ENCODE measurements at regions not wholly inside any gene's neighbourhood (a gene's known extent, or its start where the extent isn't known, plus 50 kb on each side); places are given as distances from the start of the nearest gene placed in this dataset.
"Not testable (repeated sequence)": the region's sequence is repeated elsewhere in the genome, so short reads cannot be mapped to it uniquely, and the experiment has no call there.

DNA sequence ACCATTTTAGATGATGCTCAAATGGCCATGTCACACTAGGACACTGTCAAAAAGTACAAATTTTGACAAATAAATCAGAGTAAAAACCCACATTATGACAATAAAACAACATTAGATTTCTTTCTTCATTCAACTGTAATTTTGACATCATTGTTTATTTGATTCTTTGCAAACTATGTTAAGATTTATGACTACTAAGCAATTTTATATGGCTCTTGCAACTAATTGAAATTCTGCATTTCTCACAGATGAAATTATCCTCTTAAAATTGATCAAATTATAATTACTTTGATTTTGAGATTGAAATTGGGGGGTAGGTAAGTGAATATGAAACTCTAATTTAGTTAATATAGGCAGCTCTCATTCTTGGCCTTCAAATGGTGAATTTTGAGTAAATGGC lies 59.8 kb downstream of the ATOH1 start:
- no peak for DNase-seq

DNA sequence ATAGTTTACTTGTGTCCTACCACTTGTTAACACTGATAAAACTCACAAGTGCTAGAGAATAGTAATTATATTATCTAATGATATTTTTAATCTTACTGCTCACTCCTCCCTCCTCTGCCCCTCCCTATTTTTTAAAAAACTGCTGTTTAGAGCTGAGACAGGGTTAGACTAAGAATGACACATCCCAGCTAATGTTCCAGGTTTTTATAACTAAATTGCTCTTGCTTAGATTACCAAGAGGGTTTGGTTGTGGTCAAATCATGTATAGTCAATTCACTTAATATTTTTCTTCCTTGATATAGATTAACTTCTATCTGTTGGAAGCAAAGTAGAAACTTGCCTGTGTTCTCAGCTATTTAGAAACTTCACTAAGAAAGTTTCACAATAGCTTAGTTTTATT lies 60.2 kb downstream of the ATOH1 start:
- no peak for DNase-seq

DNA sequence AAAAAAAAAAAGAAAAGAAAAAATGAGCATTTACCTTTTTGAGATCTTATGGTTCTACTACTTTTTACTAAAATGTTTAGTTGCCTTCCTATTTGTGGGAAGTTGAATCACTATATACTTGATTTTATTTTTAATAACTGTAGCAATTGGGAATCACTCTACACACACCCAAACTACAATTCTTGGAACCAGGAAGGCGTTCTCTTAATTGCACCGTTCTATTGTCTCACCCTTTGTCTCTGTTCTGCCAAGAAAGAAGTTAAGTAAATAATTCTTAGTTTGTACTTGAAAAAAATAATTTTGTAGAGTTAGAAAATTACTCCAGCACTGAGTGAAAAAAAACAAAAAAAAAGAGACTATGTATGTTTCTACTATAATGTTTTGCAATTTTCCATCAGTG lies 62.7 kb downstream of the ATOH1 start:
- DNase-seq: no peak

- DNase-seq: no peak
Measured at GRCh38 chr4:93894995-93895394, 66.4 kb downstream of the ATOH1 start.

- DNase-seq: no peak
Measured at GRCh38 chr4:93896516-93896915, 68.0 kb downstream of the ATOH1 start.

DNA sequence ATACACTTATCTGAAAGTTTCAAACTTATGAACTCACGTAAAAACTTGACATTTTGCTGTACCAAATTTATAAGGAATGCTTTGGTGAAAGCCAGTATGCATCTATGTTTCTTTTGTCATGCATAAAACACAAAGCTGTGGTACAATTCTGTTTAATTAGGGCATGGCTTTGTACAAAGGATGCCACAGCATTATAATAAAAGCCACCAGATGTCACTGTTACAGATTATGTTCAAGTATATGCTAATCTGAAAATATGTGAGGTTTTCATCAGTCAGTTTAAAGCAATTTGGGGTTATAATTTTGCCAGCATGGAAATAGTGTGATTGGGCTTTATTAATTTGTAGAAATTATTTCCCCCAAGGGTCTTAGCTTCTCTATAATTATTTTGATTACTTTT lies 69.0 kb downstream of the ATOH1 start:
- no peak for DNase-seq

DNA sequence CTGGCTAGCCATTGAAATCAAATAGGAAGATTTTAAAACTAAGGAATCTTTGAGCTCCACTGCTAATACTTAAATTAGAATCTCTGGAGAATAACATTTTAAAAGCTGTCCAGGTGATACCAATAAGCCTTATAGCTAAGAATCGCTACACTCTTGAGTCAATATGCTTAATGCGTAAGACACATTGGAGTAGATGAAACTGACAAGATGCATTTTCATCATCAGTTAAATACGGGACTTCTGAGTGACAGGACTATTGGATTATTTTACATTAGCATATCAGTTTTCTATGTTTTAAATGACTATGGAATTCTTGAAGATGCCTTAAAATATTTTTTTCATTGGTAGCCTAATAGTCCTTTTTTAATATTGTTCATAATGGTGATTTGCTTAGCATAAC lies 80.2 kb downstream of the ATOH1 start:
- no peak for DNase-seq

GRCh38 chr4:93911671-93912070 lies 83.1 kb downstream of the ATOH1 start:
- no peak for DNase-seq

DNA sequence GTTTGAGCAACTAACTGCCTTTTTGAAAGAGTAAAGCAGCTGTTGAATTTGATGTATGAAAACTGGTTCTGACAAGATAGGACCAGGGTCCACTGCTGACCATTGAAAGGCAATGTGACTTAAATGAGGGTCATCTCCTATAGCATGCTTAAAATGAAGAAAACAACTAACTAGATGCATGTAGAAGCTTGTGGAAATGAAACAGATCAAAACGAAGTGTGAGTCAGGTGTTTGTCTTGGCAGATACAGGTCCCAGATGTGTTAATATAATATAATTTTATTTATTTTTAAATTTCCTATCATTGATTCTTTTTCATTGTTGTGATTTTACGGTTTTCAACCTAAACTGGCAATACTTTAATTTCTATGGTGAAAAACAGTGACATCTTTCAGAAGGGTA lies 83.6 kb downstream of the ATOH1 start:
- no peak for DNase-seq

DNA sequence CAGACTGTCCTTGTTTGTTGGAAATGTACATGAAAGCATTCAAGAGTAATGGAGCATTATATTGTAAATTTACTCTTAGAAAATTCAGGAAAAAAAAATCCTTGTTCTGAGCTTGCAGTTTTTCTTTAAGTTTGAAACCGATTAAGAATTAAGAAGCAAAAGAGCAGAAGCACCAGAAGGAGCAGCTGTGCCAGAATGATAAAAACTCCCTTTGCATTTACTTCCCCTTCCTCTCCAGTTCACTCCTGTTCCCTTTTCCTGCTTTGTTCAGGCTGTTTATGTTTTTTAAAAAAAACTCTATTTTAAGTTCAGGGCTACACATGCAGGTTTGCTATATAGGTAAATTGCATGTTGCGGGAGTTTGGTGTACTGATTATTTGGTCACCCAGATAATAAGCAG lies 90.3 kb downstream of the ATOH1 start:
- DNase-seq: no peak

GRCh38 chr4:93923570-93923969 lies 95.0 kb downstream of the ATOH1 start:
- not testable (repeated sequence) for DNase-seq

DNA sequence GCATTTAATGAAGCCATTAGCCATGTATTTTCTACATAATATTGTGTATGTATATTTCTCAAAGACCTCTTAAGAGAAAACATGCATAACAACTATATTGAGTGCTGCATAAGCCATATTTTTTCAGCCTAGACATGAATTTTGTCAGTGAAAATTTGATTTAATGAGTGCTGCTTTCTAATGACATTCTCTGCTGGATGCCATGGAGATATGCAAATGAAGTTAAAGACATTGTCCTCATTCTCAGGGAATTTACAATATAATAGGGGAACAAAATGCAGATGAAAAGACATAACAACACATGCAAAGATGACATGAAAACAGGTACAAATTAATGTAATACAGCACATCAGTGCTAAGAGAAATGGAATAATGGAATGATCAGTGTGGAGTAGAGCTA lies 118.7 kb downstream of the ATOH1 start:
- no peak for DNase-seq

- not testable (repeated sequence) for DNase-seq
Measured at GRCh38 chr4:93950239-93950638, 121.7 kb downstream of the ATOH1 start.

DNA sequence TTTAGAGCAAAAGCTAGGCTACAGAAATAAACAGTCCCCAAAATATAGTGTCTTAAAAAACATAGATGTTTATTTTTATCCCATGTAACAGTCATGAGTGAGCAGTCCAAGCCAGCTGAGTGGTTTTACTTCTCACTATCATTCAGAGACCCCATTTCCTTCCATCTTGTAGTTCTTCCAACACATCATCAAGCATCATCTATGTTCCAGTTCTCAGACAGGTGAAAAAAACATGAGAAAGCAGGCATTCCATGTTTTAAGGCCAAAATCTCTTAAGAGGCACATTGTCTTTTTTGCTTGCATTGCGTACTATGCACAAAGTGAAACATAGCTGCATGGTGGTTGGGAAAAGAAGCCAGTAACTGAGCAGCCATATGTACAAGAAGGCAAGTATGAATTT lies 128.6 kb downstream of the ATOH1 start:
- no peak for DNase-seq

GRCh38 chr4:93960450-93960849 lies 131.9 kb downstream of the ATOH1 start:
- DNase-seq: no peak

DNA sequence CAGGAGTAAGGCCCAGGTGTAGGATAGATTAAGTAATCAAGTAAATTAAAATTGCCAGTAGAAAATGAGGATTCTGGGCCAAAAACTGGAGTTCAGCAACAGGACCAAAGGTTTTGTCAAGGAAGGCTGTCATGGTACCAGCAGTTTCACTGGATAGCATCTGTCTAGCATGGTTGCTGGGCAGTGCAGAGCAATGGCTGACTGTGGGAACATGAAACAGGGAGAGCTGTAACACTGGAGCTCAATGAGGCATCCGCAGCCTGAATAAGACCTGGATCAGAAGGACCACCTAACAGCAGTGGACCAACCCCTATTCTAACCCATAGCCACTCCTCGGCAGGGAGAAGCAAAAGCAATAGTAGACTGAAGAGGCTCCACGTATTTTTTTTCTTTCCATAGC lies 132.4 kb downstream of the ATOH1 start:
- no peak for DNase-seq

- no peak for DNase-seq
Measured at GRCh38 chr4:93981594-93981993, 153.0 kb downstream of the ATOH1 start.

DNA sequence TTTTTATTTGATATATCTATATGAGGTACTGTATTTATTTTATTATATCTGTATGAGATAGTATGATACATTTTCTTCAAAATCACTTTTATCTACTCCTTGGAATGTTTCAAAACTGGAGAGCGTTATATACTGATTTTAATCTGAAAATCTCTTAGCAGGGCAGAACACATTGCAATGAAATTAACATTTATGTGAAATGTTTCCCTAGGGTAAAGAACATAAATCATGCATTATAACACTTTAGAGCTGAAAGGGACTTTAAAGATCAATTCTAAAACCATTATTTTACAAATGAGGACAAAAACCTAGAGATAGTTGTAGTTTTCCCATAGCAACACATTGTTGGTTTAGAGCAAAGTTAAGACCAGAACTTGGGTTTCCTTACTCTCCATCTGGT lies 153.7 kb downstream of the ATOH1 start:
- DNase-seq: no peak

DNA sequence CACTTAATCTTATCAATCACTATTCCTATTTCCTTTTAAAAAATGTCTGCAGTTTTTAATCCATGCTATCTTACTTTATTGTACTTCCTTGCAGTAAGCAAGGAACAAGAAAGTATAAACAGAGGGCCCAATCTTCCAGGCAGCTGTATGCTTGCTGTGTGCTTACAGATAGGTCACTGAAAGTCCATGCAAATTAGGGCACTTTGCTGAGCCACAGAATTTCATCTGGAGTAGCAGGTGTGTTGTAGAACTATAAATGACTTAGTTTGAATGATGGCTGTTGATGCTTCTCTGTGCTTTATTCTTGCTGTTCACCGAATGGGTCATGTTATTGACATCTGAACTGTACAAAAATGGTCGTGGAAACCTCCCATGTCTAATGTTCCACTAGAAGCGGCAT lies 154.6 kb downstream of the ATOH1 start:
- DNase-seq: no peak

GRCh38 chr4:93994175-93994994 lies 165.8 kb downstream of the ATOH1 start:
- no peak for DNase-seq

DNA sequence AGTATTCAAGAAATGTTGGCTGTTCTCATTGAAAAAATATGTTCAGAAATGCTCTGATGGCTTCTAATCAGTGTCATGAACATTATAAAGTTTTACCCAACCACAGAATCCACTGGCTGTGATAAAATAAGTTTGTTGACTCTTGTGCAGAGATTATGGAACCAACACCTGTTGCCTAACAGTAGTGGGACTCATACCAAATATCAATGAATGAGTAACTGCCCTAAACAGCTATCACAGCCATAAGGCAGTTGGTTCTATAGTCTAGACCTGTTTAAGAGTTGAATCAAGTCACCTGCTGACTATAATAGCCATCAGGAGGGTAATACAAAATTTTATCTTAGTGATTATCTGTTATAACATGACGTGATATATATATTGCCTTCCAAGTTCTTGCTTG lies 168.3 kb downstream of the ATOH1 start:
- no peak for DNase-seq

DNA sequence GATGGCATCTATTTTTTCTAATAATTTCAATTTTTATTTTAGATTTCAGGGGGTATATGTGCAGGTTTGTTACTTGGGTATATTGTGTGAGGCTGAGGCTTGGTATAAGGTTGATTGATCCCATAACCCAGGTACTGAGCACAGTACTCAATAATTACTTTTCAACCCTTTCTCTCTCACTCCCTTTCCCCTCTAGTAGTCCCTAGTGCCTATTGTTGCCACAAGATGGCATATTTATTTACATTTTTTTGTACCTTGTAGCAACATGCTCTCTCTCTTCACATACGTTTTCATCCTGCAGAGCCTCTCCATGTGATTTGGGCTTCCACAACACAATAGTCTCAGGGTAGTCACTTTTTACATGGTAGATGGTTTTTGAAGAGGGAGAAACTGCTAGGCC lies 172.0 kb downstream of the ATOH1 start:
- no peak for DNase-seq

- no peak for DNase-seq
Measured at GRCh38 chr4:94006932-94007331, 178.4 kb downstream of the ATOH1 start.

GRCh38 chr4:94011190-94011589 lies 182.6 kb downstream of the ATOH1 start:
- no peak for DNase-seq

DNA sequence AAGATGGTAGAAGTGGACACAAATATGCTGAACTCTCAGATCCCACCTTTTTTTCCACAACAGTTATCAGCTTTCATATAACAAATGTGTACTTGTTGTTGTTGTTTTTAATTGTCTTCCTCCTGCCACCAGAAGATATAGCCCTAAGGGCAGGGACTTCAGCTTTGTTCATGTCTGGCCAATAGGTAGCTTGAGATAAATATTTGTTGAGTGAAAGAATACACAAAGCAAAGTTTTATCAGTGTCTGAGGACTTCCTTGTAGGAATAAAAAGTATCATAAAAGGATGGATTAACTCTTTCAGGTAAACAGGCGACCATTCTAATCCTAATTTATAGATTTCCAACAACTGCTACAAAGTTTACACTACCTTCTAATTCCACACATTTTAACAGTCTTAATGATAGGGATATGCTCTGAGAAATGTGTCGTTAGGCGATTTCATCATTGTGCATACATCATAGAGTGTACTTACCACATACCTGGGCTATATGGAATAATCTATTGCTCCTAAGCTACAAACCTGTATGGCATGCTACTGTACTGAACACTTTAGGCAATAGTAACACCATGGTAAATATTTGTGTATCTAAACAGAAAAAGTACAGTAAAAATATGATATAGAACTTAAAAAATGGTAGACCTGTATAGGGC lies 186.1 kb downstream of the ATOH1 start:
- no peak for DNase-seq

All from NCI-H2227 treated with DMSO at 0.1 percent for 48 hours (cell line).